ENCODE measurements at regions not wholly inside any gene's neighbourhood (a gene's known extent, or its start where the extent isn't known, plus 50 kb on each side); places are given as distances from the start of the nearest gene placed in this dataset.

DNA sequence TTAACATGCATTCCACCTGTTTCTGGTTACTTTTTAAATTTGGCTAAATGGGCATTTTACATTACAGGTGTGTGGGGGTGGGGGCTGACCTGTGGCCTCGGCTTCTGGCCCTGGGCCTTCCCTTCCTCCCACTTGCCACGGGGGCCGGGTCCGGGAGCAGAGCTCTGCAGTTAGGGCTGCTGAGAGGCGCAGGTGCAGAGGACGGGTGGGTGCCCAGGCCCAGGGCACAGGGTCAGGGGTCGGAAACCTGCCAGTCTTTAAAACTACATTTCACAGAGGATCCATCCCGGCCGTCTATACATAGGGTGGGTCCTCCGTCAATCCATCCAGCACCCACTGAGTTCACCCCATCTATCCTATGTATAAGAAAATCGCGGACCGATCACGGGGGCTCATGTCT lies 106.5 kb upstream of the INSIG1 start:
- TF ChIP-seq, protein P1, sequence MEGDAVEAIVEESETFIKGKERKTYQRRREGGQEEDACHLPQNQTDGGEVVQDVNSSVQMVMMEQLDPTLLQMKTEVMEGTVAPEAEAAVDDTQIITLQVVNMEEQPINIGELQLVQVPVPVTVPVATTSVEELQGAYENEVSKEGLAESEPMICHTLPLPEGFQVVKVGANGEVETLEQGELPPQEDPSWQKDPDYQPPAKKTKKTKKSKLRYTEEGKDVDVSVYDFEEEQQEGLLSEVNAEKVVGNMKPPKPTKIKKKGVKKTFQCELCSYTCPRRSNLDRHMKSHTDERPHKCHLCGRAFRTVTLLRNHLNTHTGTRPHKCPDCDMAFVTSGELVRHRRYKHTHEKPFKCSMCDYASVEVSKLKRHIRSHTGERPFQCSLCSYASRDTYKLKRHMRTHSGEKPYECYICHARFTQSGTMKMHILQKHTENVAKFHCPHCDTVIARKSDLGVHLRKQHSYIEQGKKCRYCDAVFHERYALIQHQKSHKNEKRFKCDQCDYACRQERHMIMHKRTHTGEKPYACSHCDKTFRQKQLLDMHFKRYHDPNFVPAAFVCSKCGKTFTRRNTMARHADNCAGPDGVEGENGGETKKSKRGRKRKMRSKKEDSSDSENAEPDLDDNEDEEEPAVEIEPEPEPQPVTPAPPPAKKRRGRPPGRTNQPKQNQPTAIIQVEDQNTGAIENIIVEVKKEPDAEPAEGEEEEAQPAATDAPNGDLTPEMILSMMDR (IDR thresholded peaks at IDR 0.05) = no peak
- TF ChIP-seq POLR2A (IDR thresholded peaks at IDR 0.05) = no peak

Data from Peyer's patch (tissue), 4 donors.